H7 (cell line): ENCODE measurements at regions not wholly inside any gene's neighbourhood (a gene's known extent, or its start where the extent isn't known, plus 50 kb on each side); places are given as distances from the start of the nearest gene placed in this dataset.
"Not testable (repeated sequence)": the region's sequence is repeated elsewhere in the genome, so short reads cannot be mapped to it uniquely, and the experiment has no call there.

ENCODE experiments used
- DNase-seq: peaks from one replicate; pipeline ENCODE4 v3.0.0; 2012
- H3K27me3 ChIP-seq: 2 replicates; pipeline ENCODE4 v1.6.0; 2011; ENCODE audit warnings: mild to moderate bottlenecking, low read length; ENCODE audit not compliant: control insufficient read depth, insufficient read depth
- H3K36me3 ChIP-seq: replicated peaks from 2 replicates; pipeline ENCODE4 v1.5.1; 2011; ENCODE audit warnings: low read length; ENCODE audit not compliant: control insufficient read depth, insufficient read depth
- H3K4me3 ChIP-seq: 2 replicates; pipeline ENCODE4 v1.5.1; 2011; ENCODE audit warnings: low read depth, mild to moderate bottlenecking, control low read depth, low read length, moderate library complexity; ENCODE audit not compliant: insufficient read depth

- H3K36me3 ChIP-seq, result no peaks in the 10 kb centered on the region
- no peak for DNase-seq
- no peaks in the 10 kb centered on the region for H3K27me3 ChIP-seq
- no peak overlapping the region for H3K4me3 ChIP-seq
Measured at GRCh38 chr11:44417731-44418455, 108.0 kb upstream of the ALX4 start.

GRCh38 chr11:44418456-44418830 is 108.5 kb upstream of the ALX4 start:
- no peak overlapping the region for H3K4me3 ChIP-seq
- no peaks in the 10 kb centered on the region for H3K27me3 ChIP-seq
- DNase-seq, result no peak
- H3K36me3 ChIP-seq, result no peaks in the 10 kb centered on the region

GRCh38 chr11:44421090-44421675 is 111.2 kb upstream of the ALX4 start:
- H3K36me3 ChIP-seq, result no peaks in the 10 kb centered on the region
- H3K4me3 ChIP-seq, result no peak overlapping the region
- no peak for DNase-seq
- peaks cover 2% of the 10 kb centered on the region; the same call in 1 of the 2 replicates for H3K27me3 ChIP-seq

- Histone ChIP-seq H3K27me3 (peaks cover 2% of the 10 kb centered on the region; the same call in 1 of the 2 replicates), H3K36me3 (no peaks in the 10 kb centered on the region), H3K4me3 (no peak overlapping the region)
- DNase-seq, result no peak
Measured at GRCh38 chr11:44423289-44423688, 113.3 kb upstream of the ALX4 start.

- H3K27me3 ChIP-seq, result peaks cover 2% of the 10 kb centered on the region; the same call in 1 of the 2 replicates
- no peak overlapping the region for H3K4me3 ChIP-seq
- H3K36me3 ChIP-seq, result no peaks in the 10 kb centered on the region
- no peak for DNase-seq
Measured at GRCh38 chr11:44424841-44425240, 114.9 kb upstream of the ALX4 start.

GRCh38 chr11:44426119-44426518 is 116.2 kb upstream of the ALX4 start:
- no peak for DNase-seq
- Histone ChIP-seq H3K27me3 (peaks cover 2% of the 10 kb centered on the region; the same call in 1 of the 2 replicates), H3K4me3 (no peak overlapping the region), H3K36me3 (no peaks in the 10 kb centered on the region)

GRCh38 chr11:44426958-44427357 is 117.0 kb upstream of the ALX4 start:
- Histone ChIP-seq H3K27me3 (peaks cover 2% of the 10 kb centered on the region; the same call in 1 of the 2 replicates), H3K4me3 (no peak overlapping the region), H3K36me3 (no peaks in the 10 kb centered on the region)
- DNase-seq, result no peak

GRCh38 chr11:44427432-44427831 is 117.5 kb upstream of the ALX4 start:
- peak; percentile 77 for DNase-seq
- peaks cover 2% of the 10 kb centered on the region; the same call in 1 of the 2 replicates for H3K27me3 ChIP-seq

GRCh38 chr11:44430140-44430539 is 120.2 kb upstream of the ALX4 start:
- DNase-seq, result no peak
- H3K4me3 ChIP-seq, result no peak overlapping the region
- H3K27me3 ChIP-seq, result peaks cover 1% of the 10 kb centered on the region; the same call in 1 of the 2 replicates
- H3K36me3 ChIP-seq, result no peaks in the 10 kb centered on the region

More at GRCh38 chr11:44427432-44427831, 117.5 kb upstream of the ALX4 start:
- Histone ChIP-seq H3K36me3 (no peaks in the 10 kb centered on the region), H3K4me3 (no peak overlapping the region)

- Histone ChIP-seq H3K36me3 (no peaks in the 10 kb centered on the region), H3K4me3 (no peak overlapping the region), H3K27me3 (peaks cover 1% of the 10 kb centered on the region; the same call in 1 of the 2 replicates)
- DNase-seq, result no peak
Measured at GRCh38 chr11:44434191-44434590, 124.3 kb upstream of the ALX4 start.

GRCh38 chr11:44437122-44437521 is 127.2 kb upstream of the ALX4 start:
- DNase-seq, result no peak
- Histone ChIP-seq H3K36me3 (no peaks in the 10 kb centered on the region), H3K27me3 (peaks cover 1% of the 10 kb centered on the region; the same call in 1 of the 2 replicates), H3K4me3 (no peak overlapping the region)

GRCh38 chr11:44442893-44443673 is 122.4 kb upstream of the CD82 start:
- DNase-seq, H3K36me3 ChIP-seq, H3K4me3 ChIP-seq, H3K27me3 ChIP-seq: not testable (repeated sequence)

- Histone ChIP-seq H3K36me3 (no peaks in the 10 kb centered on the region), H3K4me3 (no peak overlapping the region), H3K27me3 (no peaks in the 10 kb centered on the region)
- no peak for DNase-seq
Measured at GRCh38 chr11:44443836-44444769, 121.4 kb upstream of the CD82 start.

GRCh38 chr11:44444770-44445321 is 120.6 kb upstream of the CD82 start:
- no peak for DNase-seq
- Histone ChIP-seq H3K4me3 (no peak overlapping the region), H3K27me3 (no peaks in the 10 kb centered on the region), H3K36me3 (no peaks in the 10 kb centered on the region)
